Gastroesophageal sphincter (tissue), 3 donors: ENCODE measurements at regions not wholly inside any gene's neighbourhood (a gene's known extent, or its start where the extent isn't known, plus 50 kb on each side); places are given as distances from the start of the nearest gene placed in this dataset.

Experiments used
- CTCF ChIP-seq, 4 experiments: fragments of 200-600 bp in 2 of 4; fragments of 450-650 bp in 2 of 4; sonication (generic) in 1 of 4; IDR thresholded peaks; one replicate each; pipeline ENCODE4 v1.5.1; 2017 to 2019; ENCODE audit warnings: antibody characterized with exemption in 4 of 4, mild to moderate bottlenecking in 2 of 4, moderate library complexity in 2 of 4
- POLR2AphosphoS5 ChIP-seq: sonication (generic); formaldehyde crosslinking; IDR thresholded peaks from one replicate; pipeline ENCODE4 v1.6.1; 2017; ENCODE audit warnings: antibody characterized with exemption

GRCh38 chr3:181919375-181919774 lies 207.7 kb downstream of the SOX2 start:
- TF ChIP-seq CTCF (IDR thresholded peaks at IDR 0.05) (no peak), POLR2AphosphoS5 (no peak)
